PFSK-1 (cell line): ENCODE measurements at regions not wholly inside any gene's neighbourhood (a gene's known extent, or its start where the extent isn't known, plus 50 kb on each side); places are given as distances from the start of the nearest gene placed in this dataset.

ENCODE experiments used
- POLR2AphosphoS5 ChIP-seq: IDR thresholded peaks from 2 replicates; pipeline ENCODE4 v1.6.1; 2012; ENCODE audit warnings: low read depth, mild to moderate bottlenecking, control low read depth, low read length, moderate library complexity
- REST ChIP-seq, 2 experiments: IDR thresholded peaks; 2 replicates each; pipeline versions ENCODE4 v1.6.1 to v1.8.0; 2011 to 2012; ENCODE audit warnings: low read depth in 2 of 2, low read length in 2 of 2, control low read depth in 1 of 2, inconsistent platforms in 1 of 2, mild to moderate bottlenecking in 1 of 2, moderate library complexity in 1 of 2; ENCODE audit not compliant: insufficient read depth in 1 of 2
- SIN3A ChIP-seq: IDR thresholded peaks from 2 replicates; pipeline ENCODE4 v1.6.1; 2012; ENCODE audit warnings: mild to moderate bottlenecking, low read length, moderate library complexity, borderline replicate concordance; ENCODE audit not compliant: insufficient read depth
- TAF1 ChIP-seq: IDR thresholded peaks from 2 replicates; pipeline ENCODE4 v1.6.1; 2012; ENCODE audit warnings: low read length, control low read depth, borderline replicate concordance; ENCODE audit not compliant: insufficient read depth

DNA sequence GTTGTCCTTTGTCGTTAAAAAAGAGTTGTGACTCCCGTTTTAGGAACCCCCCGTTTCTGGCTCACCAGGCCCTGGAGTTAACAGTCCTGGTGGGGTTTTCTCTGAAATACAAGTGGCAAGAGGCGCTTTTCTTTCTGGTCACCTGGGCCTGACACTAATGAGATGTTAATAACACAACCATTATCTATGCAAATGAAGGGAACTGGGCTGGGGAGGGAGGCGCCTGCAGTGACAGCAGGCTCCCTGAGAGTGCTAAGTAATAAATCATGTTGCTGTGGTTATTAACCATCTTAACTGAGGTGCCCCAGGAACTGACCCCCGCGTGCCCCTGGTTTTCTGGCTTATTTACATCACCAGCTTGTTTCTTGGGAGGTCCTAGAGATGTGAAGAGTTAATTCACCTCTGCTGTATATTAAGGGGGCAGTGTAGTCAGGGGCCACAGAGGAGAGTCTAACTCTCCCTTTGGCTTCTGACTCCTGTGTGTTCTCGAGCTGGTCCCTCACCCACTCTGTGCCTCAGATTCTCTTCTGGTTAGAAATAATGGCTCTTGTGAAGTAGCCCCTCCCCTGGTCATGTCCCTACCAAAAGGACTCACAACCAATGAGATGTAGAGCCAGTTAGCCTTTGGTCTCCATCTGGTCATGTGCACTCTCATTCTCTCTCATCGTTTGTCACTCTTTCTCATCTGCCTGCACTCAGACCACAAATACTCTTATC, 276.6 kb upstream of the CADM1 start:
- TF ChIP-seq POLR2AphosphoS5 (no peak), REST (IDR thresholded peaks at IDR 0.05; ENCODE audit: insufficient read depth in 1 of 2, low read depth in 2 of 2, low read length in 2 of 2) (no peak), SIN3A (no peak), TAF1 (no peak)
